ENCODE measurements at regions not wholly inside any gene's neighbourhood (a gene's known extent, or its start where the extent isn't known, plus 50 kb on each side); places are given as distances from the start of the nearest gene placed in this dataset.

GRCh38 chr1:29448456-29449235, 212.3 kb downstream of the PTPRU start:
- no peak for DNase-seq (ENCODE audit: low read depth)
- H3K4me3 ChIP-seq (ENCODE audit: low read depth, low read length), result no peak overlapping the region
- TF ChIP-seq CTCF (IDR thresholded peaks at IDR 0.05; ENCODE audit: low read depth, low read length, missing control alignments), result no peak

DNA sequence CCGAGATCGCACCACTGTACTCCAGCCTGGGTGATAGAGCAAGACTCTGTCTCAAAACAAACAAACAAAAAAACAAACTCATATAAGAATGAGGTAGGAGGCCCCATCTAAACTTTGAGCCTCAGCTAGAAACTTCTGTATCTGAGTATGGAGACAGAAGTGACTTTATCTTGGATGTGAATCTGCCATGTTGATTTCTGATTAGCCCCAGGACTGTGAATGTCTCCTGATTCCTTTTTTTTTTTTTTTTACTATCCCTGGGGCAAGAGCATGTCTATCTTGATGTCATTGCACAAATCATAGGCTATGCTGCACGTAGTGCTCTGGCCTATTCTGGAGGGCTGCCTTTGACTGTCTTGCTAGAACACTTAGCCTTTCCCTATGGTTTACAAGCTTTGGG, 211.0 kb downstream of the PTPRU start:
- no peak for DNase-seq (ENCODE audit: low read depth)
- TF ChIP-seq CTCF (IDR thresholded peaks at IDR 0.05; ENCODE audit: low read depth, low read length, missing control alignments), result no peak
- no peak overlapping the region for H3K4me3 ChIP-seq (ENCODE audit: low read depth, low read length)

GRCh38 chr1:29444782-29445729, 208.7 kb downstream of the PTPRU start:
- TF ChIP-seq CTCF (IDR thresholded peaks at IDR 0.05; ENCODE audit: low read depth, low read length, missing control alignments), result no peak
- H3K4me3 ChIP-seq (ENCODE audit: low read depth, low read length), result no peak overlapping the region

DNA sequence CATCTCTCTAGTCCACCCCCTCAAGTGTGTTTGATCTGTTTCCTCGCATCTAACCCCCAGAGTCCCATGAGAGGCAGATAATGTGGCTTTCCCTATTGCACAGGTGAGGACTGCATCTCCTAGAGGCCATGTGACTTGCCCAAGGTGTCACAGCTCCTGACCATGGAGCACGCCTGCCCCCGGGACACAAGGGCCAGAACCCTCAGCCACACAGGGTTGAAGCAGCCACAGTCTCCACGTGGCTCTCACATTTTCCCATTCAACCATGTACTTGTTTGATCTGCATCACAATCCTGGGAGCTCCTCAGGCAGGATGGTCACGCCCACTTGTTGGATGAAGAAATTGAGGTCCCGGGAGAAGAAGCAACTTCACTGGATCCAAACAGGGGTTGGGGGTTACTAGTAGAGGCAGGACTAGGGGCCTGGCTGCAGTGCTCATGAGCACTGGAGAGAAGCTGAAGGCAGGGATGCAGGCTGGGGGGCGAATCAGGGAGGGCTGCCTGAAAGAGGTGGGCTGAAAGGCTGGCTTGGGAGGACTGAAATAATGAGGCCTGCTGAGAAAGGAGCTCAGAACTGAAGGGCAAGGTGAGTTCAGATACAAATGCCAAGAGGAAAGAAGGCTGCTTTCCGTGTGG, 207.9 kb downstream of the PTPRU start:
- no peak for TF ChIP-seq CTCF (IDR thresholded peaks at IDR 0.05; ENCODE audit: low read depth, low read length, missing control alignments)

More at GRCh38 chr1:29444782-29445729, 208.7 kb downstream of the PTPRU start:
- DNase-seq (ENCODE audit: low read depth), result no peak

DNA sequence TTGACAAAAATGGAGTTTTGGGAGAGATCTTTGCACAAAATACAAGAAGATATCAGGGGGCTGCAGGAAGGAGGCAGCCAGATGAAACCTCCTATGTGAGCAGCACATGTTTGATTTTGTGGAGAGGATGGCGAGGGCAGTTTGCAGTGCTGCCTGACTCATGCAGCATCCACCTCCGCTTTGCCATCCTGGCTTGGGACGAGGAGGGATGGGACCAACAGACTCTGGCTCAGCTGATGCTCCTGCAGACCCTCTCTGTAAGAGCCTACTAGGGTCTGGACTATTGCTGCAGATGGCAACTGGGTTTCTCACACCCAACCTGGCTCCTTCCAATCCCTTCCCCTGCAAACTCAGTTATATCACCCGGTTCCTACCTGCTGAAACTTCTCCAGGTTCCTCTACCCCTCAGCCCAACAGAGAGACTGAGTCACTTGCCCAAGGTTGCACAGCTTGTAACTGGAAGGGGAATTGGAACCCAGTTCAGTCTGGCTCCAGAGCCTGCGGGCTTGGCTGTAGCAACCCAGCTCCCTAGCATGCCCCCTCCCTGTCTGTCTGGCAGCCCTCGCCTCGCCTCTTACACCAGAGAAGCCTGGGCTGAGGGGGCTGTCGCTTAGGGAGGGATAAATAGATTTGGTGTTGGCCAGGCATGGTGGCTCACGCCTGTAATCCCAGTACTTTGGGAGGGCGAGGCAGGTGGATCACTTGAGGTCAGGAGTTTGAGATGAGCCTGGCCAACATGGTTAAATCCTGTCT, 205.8 kb downstream of the PTPRU start:
- TF ChIP-seq CTCF (IDR thresholded peaks at IDR 0.05; ENCODE audit: low read depth, low read length, missing control alignments), result no peak
- H3K4me3 ChIP-seq (ENCODE audit: low read depth, low read length), result no peak overlapping the region
- DNase-seq (ENCODE audit: low read depth), result no peak

More for the DNA sequence above, 207.9 kb downstream of the PTPRU start:
- no peak overlapping the region for H3K4me3 ChIP-seq (ENCODE audit: low read depth, low read length)
- DNase-seq (ENCODE audit: low read depth), result no peak

GRCh38 chr1:29439615-29440014, 203.3 kb downstream of the PTPRU start:
- H3K4me3 ChIP-seq (ENCODE audit: low read depth, low read length), result no peak overlapping the region
- TF ChIP-seq CTCF (IDR thresholded peaks at IDR 0.05; ENCODE audit: low read depth, low read length, missing control alignments), result no peak
- no peak for DNase-seq (ENCODE audit: low read depth)
